Sigmoid colon (tissue), 4 donors: ENCODE measurements at regions not wholly inside any gene's neighbourhood (a gene's known extent, or its start where the extent isn't known, plus 50 kb on each side); places are given as distances from the start of the nearest gene placed in this dataset.

ENCODE experiments used
- CTCF ChIP-seq, 4 experiments: fragments of 450-650 bp in 3 of 4; fragments of 200-600 bp in 1 of 4; IDR thresholded peaks; one replicate each; pipeline ENCODE4 v1.5.1; 2016 to 2019; ENCODE audit warnings: antibody characterized with exemption in 4 of 4, mild to moderate bottlenecking in 3 of 4, moderate library complexity in 2 of 4
- POLR2AphosphoS5 ChIP-seq, 4 donors: sonication (generic); formaldehyde crosslinking; IDR thresholded peaks; one replicate each; pipeline ENCODE4 v1.6.1; 2017; ENCODE audit warnings: antibody characterized with exemption in 4 of 4

GRCh38 chrX:124209792-124210576 lies 122.5 kb upstream of the TEX13D start:
- TF ChIP-seq CTCF (IDR thresholded peaks at IDR 0.05): no peak
- no peak for TF ChIP-seq POLR2AphosphoS5 (IDR thresholded peaks at IDR 0.05)
